ENCODE measurements at regions not wholly inside any gene's neighbourhood (a gene's known extent, or its start where the extent isn't known, plus 50 kb on each side); places are given as distances from the start of the nearest gene placed in this dataset.

DNA sequence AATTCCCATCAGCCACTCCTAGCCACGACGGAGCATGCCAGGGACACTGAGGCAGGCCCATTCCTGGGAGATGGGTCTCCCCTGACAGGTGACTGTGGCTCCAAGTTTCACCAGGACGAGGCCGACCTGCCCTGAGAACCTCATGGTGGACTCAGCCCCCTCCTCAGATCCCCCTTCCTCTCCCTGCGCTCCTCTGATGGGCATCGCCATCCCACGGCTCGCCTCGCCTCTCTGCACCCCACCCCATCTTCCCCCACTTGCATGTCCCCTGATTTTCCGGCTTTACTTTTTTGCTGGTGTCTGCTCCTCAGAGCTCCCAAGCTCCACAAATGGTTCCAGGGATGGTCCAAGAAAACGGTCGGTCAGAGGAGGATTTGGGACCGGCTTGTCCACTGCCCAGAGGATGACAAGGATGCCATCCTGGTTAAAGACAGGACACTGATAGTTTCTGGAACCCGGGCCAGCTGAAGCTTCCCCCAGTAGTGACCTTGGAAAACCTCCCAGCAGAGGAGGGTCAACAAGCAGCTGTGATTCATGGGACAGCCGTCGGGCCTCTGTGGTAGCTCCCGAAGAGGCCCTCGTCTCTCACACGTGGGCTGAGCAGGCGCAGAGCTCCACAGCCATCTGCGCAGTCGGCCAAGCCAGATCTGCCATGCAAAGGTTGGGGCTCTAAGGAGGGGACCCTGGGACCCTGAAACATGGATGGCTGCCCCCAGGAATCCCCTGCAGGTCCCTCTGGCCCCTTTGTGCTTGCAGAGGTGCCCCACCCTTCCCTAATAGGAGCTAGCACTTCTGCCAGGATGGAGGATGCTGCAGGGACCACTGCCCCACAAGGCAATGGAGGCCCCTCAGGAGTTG, 87.8 kb upstream of the SLC66A3 start:
- TF ChIP-seq EZH2 (IDR thresholded peaks at IDR 0.05) (no peak), EZH2phosphoT487 (IDR thresholded peaks at IDR 0.05; ENCODE audit: borderline replicate concordance) (no peak), RAD21 (IDR thresholded peaks at IDR 0.05; ENCODE audit: low read depth) (no peak), CEBPB (IDR thresholded peaks at IDR 0.05; ENCODE audit: low read depth) (no peak), ZNF274 (IDR thresholded peaks at IDR 0.05; ENCODE audit: low read depth, low read length) (no peak), YY1 (IDR thresholded peaks at IDR 0.05; ENCODE audit: extremely low read depth, insufficient replicate concordance, low read depth, low read length) (no peak), JUND (IDR thresholded peaks at IDR 0.05) (no peak), POLR2A (IDR thresholded peaks at IDR 0.05; ENCODE audit: borderline replicate concordance, extremely low read depth, insufficient read depth, insufficient read length) (no peak), POLR2AphosphoS5 (IDR thresholded peaks at IDR 0.05; ENCODE audit: low read depth, low read length) (no peak), SP1 (IDR thresholded peaks at IDR 0.05; ENCODE audit: low read depth) (no peak)
- TF ChIP-seq, protein P1, sequence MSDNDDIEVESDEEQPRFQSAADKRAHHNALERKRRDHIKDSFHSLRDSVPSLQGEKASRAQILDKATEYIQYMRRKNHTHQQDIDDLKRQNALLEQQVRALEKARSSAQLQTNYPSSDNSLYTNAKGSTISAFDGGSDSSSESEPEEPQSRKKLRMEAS (IDR thresholded peaks at IDR 0.05), result no peak
- TF ChIP-seq, protein P2, sequence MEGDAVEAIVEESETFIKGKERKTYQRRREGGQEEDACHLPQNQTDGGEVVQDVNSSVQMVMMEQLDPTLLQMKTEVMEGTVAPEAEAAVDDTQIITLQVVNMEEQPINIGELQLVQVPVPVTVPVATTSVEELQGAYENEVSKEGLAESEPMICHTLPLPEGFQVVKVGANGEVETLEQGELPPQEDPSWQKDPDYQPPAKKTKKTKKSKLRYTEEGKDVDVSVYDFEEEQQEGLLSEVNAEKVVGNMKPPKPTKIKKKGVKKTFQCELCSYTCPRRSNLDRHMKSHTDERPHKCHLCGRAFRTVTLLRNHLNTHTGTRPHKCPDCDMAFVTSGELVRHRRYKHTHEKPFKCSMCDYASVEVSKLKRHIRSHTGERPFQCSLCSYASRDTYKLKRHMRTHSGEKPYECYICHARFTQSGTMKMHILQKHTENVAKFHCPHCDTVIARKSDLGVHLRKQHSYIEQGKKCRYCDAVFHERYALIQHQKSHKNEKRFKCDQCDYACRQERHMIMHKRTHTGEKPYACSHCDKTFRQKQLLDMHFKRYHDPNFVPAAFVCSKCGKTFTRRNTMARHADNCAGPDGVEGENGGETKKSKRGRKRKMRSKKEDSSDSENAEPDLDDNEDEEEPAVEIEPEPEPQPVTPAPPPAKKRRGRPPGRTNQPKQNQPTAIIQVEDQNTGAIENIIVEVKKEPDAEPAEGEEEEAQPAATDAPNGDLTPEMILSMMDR (IDR thresholded peaks at IDR 0.05 in 2 of 3, conservative IDR thresholded peaks at IDR 0.05 in 1 of 3; ENCODE audit: borderline replicate concordance in 1 of 3, insufficient read depth in 1 of 3, low read depth in 2 of 3, low read length in 2 of 3), result no peak
- TF ChIP-seq, protein P3, sequence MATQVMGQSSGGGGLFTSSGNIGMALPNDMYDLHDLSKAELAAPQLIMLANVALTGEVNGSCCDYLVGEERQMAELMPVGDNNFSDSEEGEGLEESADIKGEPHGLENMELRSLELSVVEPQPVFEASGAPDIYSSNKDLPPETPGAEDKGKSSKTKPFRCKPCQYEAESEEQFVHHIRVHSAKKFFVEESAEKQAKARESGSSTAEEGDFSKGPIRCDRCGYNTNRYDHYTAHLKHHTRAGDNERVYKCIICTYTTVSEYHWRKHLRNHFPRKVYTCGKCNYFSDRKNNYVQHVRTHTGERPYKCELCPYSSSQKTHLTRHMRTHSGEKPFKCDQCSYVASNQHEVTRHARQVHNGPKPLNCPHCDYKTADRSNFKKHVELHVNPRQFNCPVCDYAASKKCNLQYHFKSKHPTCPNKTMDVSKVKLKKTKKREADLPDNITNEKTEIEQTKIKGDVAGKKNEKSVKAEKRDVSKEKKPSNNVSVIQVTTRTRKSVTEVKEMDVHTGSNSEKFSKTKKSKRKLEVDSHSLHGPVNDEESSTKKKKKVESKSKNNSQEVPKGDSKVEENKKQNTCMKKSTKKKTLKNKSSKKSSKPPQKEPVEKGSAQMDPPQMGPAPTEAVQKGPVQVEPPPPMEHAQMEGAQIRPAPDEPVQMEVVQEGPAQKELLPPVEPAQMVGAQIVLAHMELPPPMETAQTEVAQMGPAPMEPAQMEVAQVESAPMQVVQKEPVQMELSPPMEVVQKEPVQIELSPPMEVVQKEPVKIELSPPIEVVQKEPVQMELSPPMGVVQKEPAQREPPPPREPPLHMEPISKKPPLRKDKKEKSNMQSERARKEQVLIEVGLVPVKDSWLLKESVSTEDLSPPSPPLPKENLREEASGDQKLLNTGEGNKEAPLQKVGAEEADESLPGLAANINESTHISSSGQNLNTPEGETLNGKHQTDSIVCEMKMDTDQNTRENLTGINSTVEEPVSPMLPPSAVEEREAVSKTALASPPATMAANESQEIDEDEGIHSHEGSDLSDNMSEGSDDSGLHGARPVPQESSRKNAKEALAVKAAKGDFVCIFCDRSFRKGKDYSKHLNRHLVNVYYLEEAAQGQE (IDR thresholded peaks at IDR 0.05; ENCODE audit: low read depth), result no peak
